IMR-90 (cell line): ENCODE measurements at regions not wholly inside any gene's neighbourhood (a gene's known extent, or its start where the extent isn't known, plus 50 kb on each side); places are given as distances from the start of the nearest gene placed in this dataset.

Source experiments
- CEBPB ChIP-seq: IDR thresholded peaks from 2 replicates; pipeline ENCODE4 v1.6.1; 2012; ENCODE audit warnings: low read depth, low read length, improper control_type of control experiment
- CHD1 ChIP-seq: IDR thresholded peaks from 2 replicates; pipeline ENCODE4 v1.6.1; 2012; ENCODE audit warnings: low read depth, low read length, improper control_type of control experiment
- CTCF ChIP-seq: conservative IDR thresholded peaks from 2 replicates; pipeline ENCODE4 v1.5.1; 2012; ENCODE audit warnings: mild to moderate bottlenecking, low read depth, low read length, improper control_type of control experiment
- MAZ ChIP-seq: IDR thresholded peaks from 2 replicates; pipeline ENCODE4 v1.6.1; 2012; ENCODE audit warnings: low read depth, mild to moderate bottlenecking, low read length, improper control_type of control experiment, moderate library complexity, borderline replicate concordance
- POLR2A ChIP-seq: IDR thresholded peaks from 2 replicates; pipeline ENCODE4 v1.6.1; 2012; ENCODE audit warnings: mild to moderate bottlenecking, low read depth, low read length
- RCOR1 ChIP-seq: IDR thresholded peaks from 2 replicates; pipeline ENCODE4 v1.6.1; 2012; ENCODE audit warnings: mild to moderate bottlenecking, low read length, improper control_type of control experiment; ENCODE audit not compliant: insufficient replicate concordance
- TF ChIP-seq, protein P1 (sequence below): fragments of 150-350 bp; IDR thresholded peaks from 2 replicates; pipeline ENCODE4 v1.6.1; 2017; ENCODE audit warnings: mild to moderate bottlenecking, antibody characterized with exemption, low read length, low read depth

GRCh38 chr1:212514056-212514614 lies 81.4 kb downstream of the NENF start:
- no peak for TF ChIP-seq CTCF
- TF ChIP-seq, protein P1, sequence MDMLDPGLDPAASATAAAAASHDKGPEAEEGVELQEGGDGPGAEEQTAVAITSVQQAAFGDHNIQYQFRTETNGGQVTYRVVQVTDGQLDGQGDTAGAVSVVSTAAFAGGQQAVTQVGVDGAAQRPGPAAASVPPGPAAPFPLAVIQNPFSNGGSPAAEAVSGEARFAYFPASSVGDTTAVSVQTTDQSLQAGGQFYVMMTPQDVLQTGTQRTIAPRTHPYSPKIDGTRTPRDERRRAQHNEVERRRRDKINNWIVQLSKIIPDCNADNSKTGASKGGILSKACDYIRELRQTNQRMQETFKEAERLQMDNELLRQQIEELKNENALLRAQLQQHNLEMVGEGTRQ: no peak
- TF ChIP-seq CEBPB: no peak
- TF ChIP-seq POLR2A: no peak
- no peak for TF ChIP-seq CHD1
- TF ChIP-seq RCOR1: no peak
- TF ChIP-seq MAZ: no peak
